ENCODE measurements at regions not wholly inside any gene's neighbourhood (a gene's known extent, or its start where the extent isn't known, plus 50 kb on each side); places are given as distances from the start of the nearest gene placed in this dataset.
A peak's percentile ranks its signal among the peaks of the same experiment; 100 is the strongest.

- DNase-seq (ENCODE audit: low spot score) = no peak
- no peak overlapping the region for H3K4me3 ChIP-seq
- no peak overlapping the region for H3K27ac ChIP-seq
- TF ChIP-seq CTCF (IDR thresholded peaks at IDR 0.05) = no peak
Measured at GRCh38 chr5:174972291-174972690, 247.9 kb downstream of the MSX2 start.

GRCh38 chr5:174971210-174971609, 246.8 kb downstream of the MSX2 start:
- H3K4me3 ChIP-seq = no peak overlapping the region
- TF ChIP-seq CTCF (IDR thresholded peaks at IDR 0.05) = no peak
- DNase-seq (ENCODE audit: low spot score) = no peak
- no peak overlapping the region for H3K27ac ChIP-seq

- TF ChIP-seq CTCF (IDR thresholded peaks at IDR 0.05) = no peak
- Histone ChIP-seq H3K4me3 (no peak overlapping the region), H3K27ac (no peak overlapping the region)
- DNase-seq (ENCODE audit: low spot score) = no peak
Measured at GRCh38 chr5:174970502-174970901, 246.1 kb downstream of the MSX2 start.

- no peak for DNase-seq (ENCODE audit: low spot score)
- H3K27ac ChIP-seq = no peak overlapping the region
Measured at GRCh38 chr5:174953871-174954270, 229.5 kb downstream of the MSX2 start.

GRCh38 chr5:174951151-174951780, 226.9 kb downstream of the MSX2 start:
- DNase-seq (ENCODE audit: low spot score) = no peak
- peak; percentile 68 for TF ChIP-seq CTCF (IDR thresholded peaks at IDR 0.05)
- H3K4me3 ChIP-seq = no peak overlapping the region
- H3K27ac ChIP-seq = no peak overlapping the region

More at GRCh38 chr5:174953871-174954270, 229.5 kb downstream of the MSX2 start:
- no peak for TF ChIP-seq CTCF (IDR thresholded peaks at IDR 0.05)
- H3K4me3 ChIP-seq = no peak overlapping the region

- DNase-seq (ENCODE audit: low spot score) = no peak
- no peak overlapping the region for H3K27ac ChIP-seq
- no peak for TF ChIP-seq CTCF (IDR thresholded peaks at IDR 0.05)
- H3K4me3 ChIP-seq = no peak overlapping the region
Measured at GRCh38 chr5:174947548-174947947, 223.2 kb downstream of the MSX2 start.

GRCh38 chr5:174945853-174946252, 221.5 kb downstream of the MSX2 start:
- Histone ChIP-seq H3K27ac (no peak overlapping the region), H3K4me3 (no peak overlapping the region)
- TF ChIP-seq CTCF (IDR thresholded peaks at IDR 0.05) = no peak
- no peak for DNase-seq (ENCODE audit: low spot score)

Data from coronary artery (tissue), 2 donors.